Spinal cord (tissue), 9 donors: ENCODE measurements at regions not wholly inside any gene's neighbourhood (a gene's known extent, or its start where the extent isn't known, plus 50 kb on each side); places are given as distances from the start of the nearest gene placed in this dataset.
"Not testable (repeated sequence)": the region's sequence is repeated elsewhere in the genome, so short reads cannot be mapped to it uniquely, and the experiment has no call there.

Experiments
- DNase-seq, 6 donors: peaks; one replicate each; pipeline versions ENCODE4 v3.0.0 to v3.0.0-alpha.2; 2013 to 2015; ENCODE audit warnings: low spot score in 6 of 6, low read depth in 4 of 6
- H3K27ac ChIP-seq: one replicate; pipeline ENCODE4 v1.5.1; 2013; ENCODE audit warnings: low read depth, low read length, control low read depth
- H3K27me3 ChIP-seq: one replicate; pipeline ENCODE4 v1.6.1; 2013; ENCODE audit warnings: low read length; ENCODE audit not compliant: control insufficient read depth, insufficient read depth
- H3K36me3 ChIP-seq: one replicate; pipeline ENCODE4 v1.6.1; 2013; ENCODE audit warnings: low read length; ENCODE audit not compliant: control insufficient read depth, insufficient read depth
- H3K4me1 ChIP-seq: one replicate; pipeline ENCODE4 v1.6.1; 2013; ENCODE audit warnings: low read length; ENCODE audit not compliant: control insufficient read depth, insufficient read depth
- H3K4me3 ChIP-seq: one replicate; pipeline ENCODE4 v1.5.1; 2013; ENCODE audit warnings: low read depth, low read length, control low read depth
- H3K9me3 ChIP-seq: one replicate; pipeline ENCODE4 v1.6.1; 2013; ENCODE audit warnings: low read length; ENCODE audit not compliant: control insufficient read depth, insufficient read depth
- WGBS: methylation state at CpG from one replicate; pipeline ENCODE4 v1.1.5; 2013; ENCODE audit warnings: missing lambda C conversion rate; ENCODE audit not compliant: insufficient coverage; 5-methylcytosine and 5-hydroxymethylcytosine counted together
- donor health status: healthy.

- Histone ChIP-seq H3K4me1 (no peaks in the 10 kb centered on the region), H3K27ac (no peak overlapping the region), H3K4me3 (no peak overlapping the region), H3K27me3 (no peaks in the 10 kb centered on the region), H3K9me3 (no peaks in the 10 kb centered on the region), H3K36me3 (no peaks in the 10 kb centered on the region)
- no CpG with 5 or more reads among the region's 4 CpGs for WGBS
- no peak for DNase-seq
Measured at GRCh38 chrX:150092549-150092948, 154.3 kb upstream of the EOLA2 start.

GRCh38 chrX:150094375-150094774 lies 156.1 kb upstream of the EOLA2 start:
- H3K4me3 ChIP-seq, result no peak overlapping the region
- no peaks in the 10 kb centered on the region for H3K4me1 ChIP-seq
- DNase-seq, result peak in 1 of 6 donors; percentile 21
- no peaks in the 10 kb centered on the region for H3K36me3 ChIP-seq
- H3K27me3 ChIP-seq, result no peaks in the 10 kb centered on the region
- no peaks in the 10 kb centered on the region for H3K9me3 ChIP-seq
- no peak overlapping the region for H3K27ac ChIP-seq
- WGBS, result 63% methylated on average over 1 of the region's 1 CpG

GRCh38 chrX:150094996-150095395 lies 156.7 kb upstream of the EOLA2 start:
- no peak overlapping the region for H3K4me3 ChIP-seq
- no peak overlapping the region for H3K27ac ChIP-seq
- no peak for DNase-seq
- H3K4me1 ChIP-seq, result no peaks in the 10 kb centered on the region
- H3K36me3 ChIP-seq, result no peaks in the 10 kb centered on the region
- H3K27me3 ChIP-seq, result no peaks in the 10 kb centered on the region
- H3K9me3 ChIP-seq, result no peaks in the 10 kb centered on the region

GRCh38 chrX:150099316-150099715 lies 161.0 kb upstream of the EOLA2 start:
- H3K36me3 ChIP-seq, result no peaks in the 10 kb centered on the region
- WGBS, result 40% methylated on average over 2 of the region's 2 CpGs
- H3K4me1 ChIP-seq, result no peaks in the 10 kb centered on the region

GRCh38 chrX:150100261-150100660 lies 162.0 kb upstream of the EOLA2 start:
- no peak overlapping the region for H3K27ac ChIP-seq
- no peaks in the 10 kb centered on the region for H3K27me3 ChIP-seq
- peaks cover 1% of the 10 kb centered on the region for H3K9me3 ChIP-seq
- WGBS, result 70% methylated on average over 1 of the region's 3 CpGs
- no peaks in the 10 kb centered on the region for H3K4me1 ChIP-seq
- H3K36me3 ChIP-seq, result no peaks in the 10 kb centered on the region
- DNase-seq, result no peak
- no peak overlapping the region for H3K4me3 ChIP-seq

More at GRCh38 chrX:150099316-150099715, 161.0 kb upstream of the EOLA2 start:
- Histone ChIP-seq H3K27me3 (no peaks in the 10 kb centered on the region), H3K27ac (no peak overlapping the region), H3K4me3 (no peak overlapping the region), H3K9me3 (peaks cover 1% of the 10 kb centered on the region)
- DNase-seq, result no peak

- Histone ChIP-seq H3K36me3 (no peaks in the 10 kb centered on the region), H3K27me3 (no peaks in the 10 kb centered on the region), H3K9me3 (no peaks in the 10 kb centered on the region), H3K4me3 (no peak overlapping the region), H3K27ac (no peak overlapping the region), H3K4me1 (no peaks in the 10 kb centered on the region)
- 62% methylated on average over 7 of the region's 7 CpGs for WGBS
- no peak for DNase-seq
Measured at GRCh38 chrX:150118476-150118875, 180.2 kb upstream of the EOLA2 start.

GRCh38 chrX:150119323-150119722 lies 181.0 kb upstream of the EOLA2 start:
- 83% methylated on average over 1 of the region's 2 CpGs for WGBS
- Histone ChIP-seq H3K36me3 (no peaks in the 10 kb centered on the region), H3K4me3 (no peak overlapping the region), H3K27me3 (no peaks in the 10 kb centered on the region), H3K9me3 (no peaks in the 10 kb centered on the region), H3K4me1 (no peaks in the 10 kb centered on the region), H3K27ac (no peak overlapping the region)
- no peak for DNase-seq

GRCh38 chrX:150125045-150125444 lies 186.8 kb upstream of the EOLA2 start:
- 88% methylated on average over 1 of the region's 2 CpGs for WGBS
- not testable (repeated sequence) for H3K36me3 ChIP-seq, H3K4me1 ChIP-seq, H3K4me3 ChIP-seq, H3K27ac ChIP-seq, H3K9me3 ChIP-seq, H3K27me3 ChIP-seq, DNase-seq

- H3K27me3 ChIP-seq, result no peaks in the 10 kb centered on the region
- H3K4me3 ChIP-seq, result no peak overlapping the region
- H3K27ac ChIP-seq, result no peak overlapping the region
- no peaks in the 10 kb centered on the region for H3K4me1 ChIP-seq
- DNase-seq, result no peak
- 60% methylated on average over 2 of the region's 3 CpGs for WGBS
- H3K9me3 ChIP-seq, result no peaks in the 10 kb centered on the region
- no peaks in the 10 kb centered on the region for H3K36me3 ChIP-seq
Measured at GRCh38 chrX:150127216-150127615, 188.9 kb upstream of the EOLA2 start.

GRCh38 chrX:150143721-150144440 lies 205.6 kb upstream of the EOLA2 start:
- Histone ChIP-seq H3K9me3 (peaks cover 6% of the 10 kb centered on the region), H3K4me1 (no peaks in the 10 kb centered on the region), H3K27me3 (no peaks in the 10 kb centered on the region), H3K4me3 (no peak overlapping the region), H3K36me3 (no peaks in the 10 kb centered on the region), H3K27ac (no peak overlapping the region)
- no peak for DNase-seq
- WGBS, result 33% methylated on average over 1 of the region's 4 CpGs
